Breast epithelium (tissue), 3 donors: ENCODE measurements at regions not wholly inside any gene's neighbourhood (a gene's known extent, or its start where the extent isn't known, plus 50 kb on each side); places are given as distances from the start of the nearest gene placed in this dataset.

Source experiments
- POLR2A ChIP-seq: fragments of 450-650 bp; IDR thresholded peaks from one replicate; pipeline ENCODE4 v1.6.1; 2016; ENCODE audit warnings: antibody characterized with exemption, mild to moderate bottlenecking, moderate library complexity
- POLR2AphosphoS5 ChIP-seq, 3 donors: sonication (generic); formaldehyde crosslinking; IDR thresholded peaks; one replicate each; pipeline ENCODE4 v1.6.1; 2017; ENCODE audit warnings: antibody characterized with exemption in 3 of 3
- TF ChIP-seq, protein P1 (sequence below), 3 donors: fragments of 450-650 bp; IDR thresholded peaks; one replicate each; pipeline ENCODE4 v1.5.1; 2016 to 2017; ENCODE audit warnings: antibody characterized with exemption in 3 of 3, mild to moderate bottlenecking in 3 of 3, moderate library complexity in 3 of 3

DNA sequence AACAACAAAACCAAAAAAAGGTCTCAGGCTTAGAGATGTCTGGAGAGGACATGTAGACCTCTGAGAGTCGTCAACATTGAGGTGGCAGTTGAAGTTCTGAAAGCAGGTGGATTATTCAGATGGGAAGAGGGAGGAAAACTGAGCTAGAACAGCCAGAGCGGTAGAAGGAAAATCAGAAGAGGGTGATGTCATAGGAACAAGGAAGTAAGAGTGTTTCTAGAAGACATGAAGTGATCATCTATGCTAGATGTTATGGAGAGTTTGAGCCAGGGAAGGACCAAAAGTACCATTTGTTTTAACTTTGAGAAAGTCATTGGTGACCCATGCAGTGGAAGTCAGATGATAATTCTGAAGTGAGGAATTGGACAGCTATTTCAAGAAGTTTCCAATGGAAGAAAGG is 316.2 kb upstream of the RGS6 start:
- TF ChIP-seq POLR2A (no peak), POLR2AphosphoS5 (IDR thresholded peaks at IDR 0.05) (no peak)
- TF ChIP-seq, protein P1, sequence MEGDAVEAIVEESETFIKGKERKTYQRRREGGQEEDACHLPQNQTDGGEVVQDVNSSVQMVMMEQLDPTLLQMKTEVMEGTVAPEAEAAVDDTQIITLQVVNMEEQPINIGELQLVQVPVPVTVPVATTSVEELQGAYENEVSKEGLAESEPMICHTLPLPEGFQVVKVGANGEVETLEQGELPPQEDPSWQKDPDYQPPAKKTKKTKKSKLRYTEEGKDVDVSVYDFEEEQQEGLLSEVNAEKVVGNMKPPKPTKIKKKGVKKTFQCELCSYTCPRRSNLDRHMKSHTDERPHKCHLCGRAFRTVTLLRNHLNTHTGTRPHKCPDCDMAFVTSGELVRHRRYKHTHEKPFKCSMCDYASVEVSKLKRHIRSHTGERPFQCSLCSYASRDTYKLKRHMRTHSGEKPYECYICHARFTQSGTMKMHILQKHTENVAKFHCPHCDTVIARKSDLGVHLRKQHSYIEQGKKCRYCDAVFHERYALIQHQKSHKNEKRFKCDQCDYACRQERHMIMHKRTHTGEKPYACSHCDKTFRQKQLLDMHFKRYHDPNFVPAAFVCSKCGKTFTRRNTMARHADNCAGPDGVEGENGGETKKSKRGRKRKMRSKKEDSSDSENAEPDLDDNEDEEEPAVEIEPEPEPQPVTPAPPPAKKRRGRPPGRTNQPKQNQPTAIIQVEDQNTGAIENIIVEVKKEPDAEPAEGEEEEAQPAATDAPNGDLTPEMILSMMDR (IDR thresholded peaks at IDR 0.05): no peak
